HCT116 (cell line): ENCODE measurements at regions not wholly inside any gene's neighbourhood (a gene's known extent, or its start where the extent isn't known, plus 50 kb on each side); places are given as distances from the start of the nearest gene placed in this dataset.

Experiments used
- ATAC-seq: fragments of 200-7000 bp; cut with Tn5 transposase; 2 replicates; pipeline ENCODE4 v1.9.1; 2020; ENCODE audit warnings: mild to moderate bottlenecking, moderate library complexity
- BruUV-seq: library from RNA; stranded (reverse); fragments of 400-500 nt; replicated peaks from 2 replicates; lab custom pipeline; 2021; lab: Mats Ljungman, UMichigan
- CTCF ChIA-PET: fragments of 300-600 bp; sonication (Branson Sonifier 250); formaldehyde crosslinking; loops from one replicate; lab custom pipeline; 2021; ENCODE audit warnings: antibody characterized with exemption; lab: Charles Lee
- POLR2A ChIA-PET: fragments of 300-600, 350-600 bp; sonication (Branson Sonifier 250); formaldehyde crosslinking; loops from one replicate; lab custom pipeline; 2021; ENCODE audit warnings: antibody characterized with exemption; lab: Charles Lee
- RAD21 ChIA-PET, 2 experiments: fragments of 300-600 bp; sonication (Branson Sonifier 250); formaldehyde crosslinking; loops; one replicate each; lab custom pipeline; 2023; ENCODE audit warnings: low total read pairs in 2 of 2; ENCODE audit not compliant: uncharacterized antibody in 2 of 2, unreplicated experiment in 2 of 2, low non-redundant PET in 1 of 2; lab: Charles Lee
- DNase-seq: peaks from one replicate; pipeline ENCODE4 v3.0.0-alpha.2; 2010; ENCODE audit warnings: low read depth, low spot score
- H2AFZ ChIP-seq: fragments of 200-600 bp; shearing (Covaris generic), sonication (generic); 2 replicates; pipeline ENCODE4 v1.6.1; 2017; ENCODE audit warnings: low read depth, mixed run types, mixed read lengths, antibody characterized with exemption, low read length; ENCODE audit not compliant: poor library complexity, severe bottlenecking
- H3K27ac ChIP-seq: 2 replicates; pipeline ENCODE4 v1.5.1; 2012; ENCODE audit warnings: low read depth, low read length
- H3K27me3 ChIP-seq: fragments of 200-600 bp; sonication (generic); 2 replicates; pipeline ENCODE4 v1.6.1; 2016; ENCODE audit warnings: mixed run types, low read length, mixed read lengths; ENCODE audit not compliant: insufficient read depth
- H3K36me3 ChIP-seq, 2 experiments: fragments of 200-500 bp in 1 of 2; fragments of 200-600 bp in 1 of 2; sonication (Bioruptor generic) in 1 of 2; sonication (generic) in 1 of 2; 2 replicates each; pipeline versions ENCODE4 v1.5.1 to v1.6.1; 2014 to 2016; ENCODE audit warnings: low read length in 2 of 2, inconsistent platforms in 1 of 2, mixed read lengths in 1 of 2, mixed run types in 1 of 2; ENCODE audit not compliant: insufficient read depth in 2 of 2, control insufficient read depth in 1 of 2
- H3K4me1 ChIP-seq, 2 experiments: fragments of 200-600 bp in 1 of 2; sonication (generic) in 1 of 2; 2 replicates each; pipeline versions ENCODE4 v1.5.1 to v1.6.1; 2012 to 2017; ENCODE audit warnings: low read length in 2 of 2, inconsistent platforms in 1 of 2, mild to moderate bottlenecking in 1 of 2, mixed read lengths in 1 of 2, mixed run types in 1 of 2, moderate library complexity in 1 of 2; ENCODE audit not compliant: insufficient read depth in 2 of 2, control insufficient read depth in 1 of 2
- H3K4me2 ChIP-seq: fragments of 200-600 bp; sonication (generic); 2 replicates; pipeline ENCODE4 v1.6.1; 2017; ENCODE audit warnings: mixed run types, low read length, mixed read lengths
- H3K4me3 ChIP-seq, 2 experiments: fragments of 200-600 bp in 1 of 2; sonication (generic) in 1 of 2; replicated peaks in 1 of 2; 2 replicates each; pipeline ENCODE4 v1.5.1; 2011 to 2016; ENCODE audit warnings: low read length in 2 of 2, control low read depth in 1 of 2, low read depth in 1 of 2, mild to moderate bottlenecking in 1 of 2, mixed read lengths in 1 of 2, mixed run types in 1 of 2
- H3K79me2 ChIP-seq: fragments of 200-600 bp; sonication (generic); 2 replicates; pipeline ENCODE4 v1.6.1; 2017; ENCODE audit warnings: mild to moderate bottlenecking, mixed run types, low read length, moderate library complexity, mixed read lengths; ENCODE audit not compliant: insufficient read depth
- H3K9ac ChIP-seq: fragments of 200-600 bp; sonication (generic); 2 replicates; pipeline ENCODE4 v1.6.1; 2016; ENCODE audit warnings: low read length, mixed read lengths
- H3K9me2 ChIP-seq: fragments of 200-600 bp; sonication (generic), shearing (Covaris generic); 2 replicates; pipeline ENCODE4 v1.6.1; 2017; ENCODE audit warnings: mixed run types, mild to moderate bottlenecking, moderate library complexity; ENCODE audit not compliant: insufficient read depth
- H3K9me3 ChIP-seq, 2 experiments: fragments of 200-500 bp in 1 of 2; fragments of 200-600 bp in 1 of 2; sonication (Bioruptor generic) in 1 of 2; sonication (generic) in 1 of 2; 2 replicates each; pipeline ENCODE4 v1.6.1; 2014 to 2017; ENCODE audit warnings: low read length in 2 of 2, mixed read lengths in 2 of 2, inconsistent platforms in 1 of 2, low read depth in 1 of 2, mild to moderate bottlenecking in 1 of 2, mixed run types in 1 of 2, moderate library complexity in 1 of 2; ENCODE audit not compliant: control insufficient read depth in 1 of 2, insufficient read depth in 1 of 2
- H4K20me1 ChIP-seq: fragments of 200-600 bp; sonication (generic), shearing (Covaris generic); 2 replicates; pipeline ENCODE4 v1.6.1; 2017; ENCODE audit warnings: mixed run types, mild to moderate bottlenecking, moderate library complexity; ENCODE audit not compliant: insufficient read depth
- CEBPB ChIP-seq: IDR thresholded peaks from 2 replicates; pipeline ENCODE4 v1.6.1; 2012; ENCODE audit warnings: low read depth
- EGR1 ChIP-seq: IDR thresholded peaks from 2 replicates; pipeline ENCODE4 v1.6.1; 2012; ENCODE audit warnings: low read depth
- EZH2 ChIP-seq: fragments of 200-600 bp; sonication (generic); IDR thresholded peaks from 2 replicates; pipeline ENCODE4 v1.6.1; 2017; ENCODE audit warnings: antibody characterized with exemption, mixed run types
- EZH2phosphoT487 ChIP-seq: fragments of 200-600 bp; IDR thresholded peaks from 2 replicates; pipeline ENCODE4 v1.6.1; 2018; ENCODE audit warnings: antibody characterized with exemption, borderline replicate concordance
- FOSL1 ChIP-seq: IDR thresholded peaks from 2 replicates; pipeline ENCODE4 v1.6.1; 2012; ENCODE audit warnings: low read depth
- SIN3A ChIP-seq: IDR thresholded peaks from 2 replicates; pipeline ENCODE4 v1.6.1; 2012; ENCODE audit warnings: low read depth
- SRF ChIP-seq: IDR thresholded peaks from 2 replicates; pipeline ENCODE4 v1.6.1; 2012; ENCODE audit warnings: low read depth
- ZFX ChIP-seq: fragments of 450-650 bp; IDR thresholded peaks from 2 replicates; pipeline ENCODE4 v1.6.1; 2017
- intact Hi-C: fragments of 100-400 bp; cut with micrococcal nuclease; formaldehyde crosslinking; loops from 2 replicates; pipeline ENCODE4 v1.10.0; 2022
- TF ChIP-seq, protein P1 (sequence below): IDR thresholded peaks from 2 replicates; pipeline ENCODE4 v1.6.1; 2012; ENCODE audit warnings: low read depth
- TF ChIP-seq, protein P2 (sequence below), 3 experiments: fragments of 200-600 bp in 1 of 3; sonication (generic) in 1 of 3; IDR thresholded peaks in 2 of 3; conservative IDR thresholded peaks in 1 of 3; 2 replicates each; pipeline ENCODE4 v1.5.1; 2012 to 2017; ENCODE audit warnings: low read depth in 2 of 3, low read length in 2 of 3, antibody characterized with exemption in 1 of 3, borderline replicate concordance in 1 of 3, control low read depth in 1 of 3, mild to moderate bottlenecking in 1 of 3, mixed read lengths in 1 of 3, mixed run types in 1 of 3, moderate library complexity in 1 of 3; ENCODE audit not compliant: insufficient read depth in 1 of 3
- TF ChIP-seq, protein P3 (sequence below): IDR thresholded peaks from 2 replicates; pipeline ENCODE4 v1.6.1; 2011; ENCODE audit warnings: mild to moderate bottlenecking, low read length, moderate library complexity; ENCODE audit not compliant: insufficient replicate concordance; ENCODE audit errors: extremely low read depth
- TF ChIP-seq, protein P4 (sequence below): IDR thresholded peaks from 2 replicates; pipeline ENCODE4 v1.6.1; 2012

DNA sequence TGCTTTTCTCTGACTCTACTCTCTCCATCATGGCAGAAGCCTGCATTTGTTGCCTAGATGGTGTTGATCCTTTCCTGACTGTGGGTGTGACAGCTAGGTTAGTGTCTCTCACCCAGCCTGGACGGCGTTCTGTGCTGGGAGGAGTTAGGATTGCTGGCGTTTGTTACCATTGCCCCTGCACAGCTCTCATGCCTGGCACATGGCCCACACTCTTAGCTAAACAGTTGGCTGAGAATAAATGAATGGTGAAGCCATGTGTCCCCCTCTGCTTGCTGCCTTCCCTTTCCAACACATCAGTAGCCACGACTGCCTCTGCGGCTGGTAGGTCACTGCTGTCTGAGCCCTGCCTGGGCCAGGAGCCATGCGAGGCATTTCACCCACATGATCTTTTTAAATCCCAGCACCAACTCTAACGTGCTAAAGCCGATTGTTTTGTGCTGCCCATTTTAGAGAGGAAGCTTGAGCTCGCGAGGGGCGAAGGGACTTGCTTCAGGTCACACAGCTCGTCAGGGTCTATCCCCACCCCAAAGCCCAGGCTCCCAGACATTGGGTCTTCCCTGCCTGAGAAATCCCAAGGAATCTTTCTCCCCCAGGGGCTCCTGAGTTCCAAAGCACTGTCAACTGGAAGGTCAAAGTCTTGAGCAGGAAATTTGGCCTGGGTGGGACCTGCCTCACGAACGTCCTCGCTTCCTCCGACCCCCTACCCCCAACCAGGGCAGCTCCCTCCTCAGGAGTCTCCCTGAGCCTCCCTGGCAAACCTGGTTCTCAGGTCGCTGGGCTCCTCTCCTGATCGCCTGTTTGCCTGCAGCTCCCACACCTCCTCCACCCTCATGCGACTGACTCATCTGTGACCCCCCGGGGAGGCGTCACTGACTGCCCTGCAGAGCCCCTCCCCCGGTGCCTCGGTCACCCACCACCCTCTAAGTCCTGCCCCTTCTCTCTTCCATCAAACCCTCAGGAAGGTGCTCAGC, 271.7 kb upstream of the C1orf174 start:
- Histone ChIP-seq H3K9me2 (no peaks in the 10 kb centered on the region), H3K79me2 (no peaks in the 10 kb centered on the region), H3K4me3 (no peak overlapping the region), H3K27ac (no peak overlapping the region), H3K4me1 (no peaks in the 10 kb centered on the region), H3K4me2 (no peak overlapping the region), H3K9me3 (no peaks in the 10 kb centered on the region), H3K36me3 (no peaks in the 10 kb centered on the region), H2AFZ (no peak overlapping the region), H4K20me1 (no peaks in the 10 kb centered on the region), H3K9ac (no peak overlapping the region), H3K27me3 (peaks cover 30% of the 10 kb centered on the region)
- ChIA-PET CTCF (no interaction called here), POLR2A (no interaction called here), RAD21 (no interaction called here)
- TF ChIP-seq, protein P1, sequence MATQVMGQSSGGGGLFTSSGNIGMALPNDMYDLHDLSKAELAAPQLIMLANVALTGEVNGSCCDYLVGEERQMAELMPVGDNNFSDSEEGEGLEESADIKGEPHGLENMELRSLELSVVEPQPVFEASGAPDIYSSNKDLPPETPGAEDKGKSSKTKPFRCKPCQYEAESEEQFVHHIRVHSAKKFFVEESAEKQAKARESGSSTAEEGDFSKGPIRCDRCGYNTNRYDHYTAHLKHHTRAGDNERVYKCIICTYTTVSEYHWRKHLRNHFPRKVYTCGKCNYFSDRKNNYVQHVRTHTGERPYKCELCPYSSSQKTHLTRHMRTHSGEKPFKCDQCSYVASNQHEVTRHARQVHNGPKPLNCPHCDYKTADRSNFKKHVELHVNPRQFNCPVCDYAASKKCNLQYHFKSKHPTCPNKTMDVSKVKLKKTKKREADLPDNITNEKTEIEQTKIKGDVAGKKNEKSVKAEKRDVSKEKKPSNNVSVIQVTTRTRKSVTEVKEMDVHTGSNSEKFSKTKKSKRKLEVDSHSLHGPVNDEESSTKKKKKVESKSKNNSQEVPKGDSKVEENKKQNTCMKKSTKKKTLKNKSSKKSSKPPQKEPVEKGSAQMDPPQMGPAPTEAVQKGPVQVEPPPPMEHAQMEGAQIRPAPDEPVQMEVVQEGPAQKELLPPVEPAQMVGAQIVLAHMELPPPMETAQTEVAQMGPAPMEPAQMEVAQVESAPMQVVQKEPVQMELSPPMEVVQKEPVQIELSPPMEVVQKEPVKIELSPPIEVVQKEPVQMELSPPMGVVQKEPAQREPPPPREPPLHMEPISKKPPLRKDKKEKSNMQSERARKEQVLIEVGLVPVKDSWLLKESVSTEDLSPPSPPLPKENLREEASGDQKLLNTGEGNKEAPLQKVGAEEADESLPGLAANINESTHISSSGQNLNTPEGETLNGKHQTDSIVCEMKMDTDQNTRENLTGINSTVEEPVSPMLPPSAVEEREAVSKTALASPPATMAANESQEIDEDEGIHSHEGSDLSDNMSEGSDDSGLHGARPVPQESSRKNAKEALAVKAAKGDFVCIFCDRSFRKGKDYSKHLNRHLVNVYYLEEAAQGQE = no peak
- TF ChIP-seq, protein P2, sequence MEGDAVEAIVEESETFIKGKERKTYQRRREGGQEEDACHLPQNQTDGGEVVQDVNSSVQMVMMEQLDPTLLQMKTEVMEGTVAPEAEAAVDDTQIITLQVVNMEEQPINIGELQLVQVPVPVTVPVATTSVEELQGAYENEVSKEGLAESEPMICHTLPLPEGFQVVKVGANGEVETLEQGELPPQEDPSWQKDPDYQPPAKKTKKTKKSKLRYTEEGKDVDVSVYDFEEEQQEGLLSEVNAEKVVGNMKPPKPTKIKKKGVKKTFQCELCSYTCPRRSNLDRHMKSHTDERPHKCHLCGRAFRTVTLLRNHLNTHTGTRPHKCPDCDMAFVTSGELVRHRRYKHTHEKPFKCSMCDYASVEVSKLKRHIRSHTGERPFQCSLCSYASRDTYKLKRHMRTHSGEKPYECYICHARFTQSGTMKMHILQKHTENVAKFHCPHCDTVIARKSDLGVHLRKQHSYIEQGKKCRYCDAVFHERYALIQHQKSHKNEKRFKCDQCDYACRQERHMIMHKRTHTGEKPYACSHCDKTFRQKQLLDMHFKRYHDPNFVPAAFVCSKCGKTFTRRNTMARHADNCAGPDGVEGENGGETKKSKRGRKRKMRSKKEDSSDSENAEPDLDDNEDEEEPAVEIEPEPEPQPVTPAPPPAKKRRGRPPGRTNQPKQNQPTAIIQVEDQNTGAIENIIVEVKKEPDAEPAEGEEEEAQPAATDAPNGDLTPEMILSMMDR (IDR thresholded peaks at IDR 0.05 in 2 of 3, conservative IDR thresholded peaks at IDR 0.05 in 1 of 3; ENCODE audit: borderline replicate concordance in 1 of 3, insufficient read depth in 1 of 3, low read depth in 2 of 3, low read length in 2 of 3) = no peak
- TF ChIP-seq CEBPB (no peak), ZFX (no peak), FOSL1 (no peak), EZH2phosphoT487 (no peak), SIN3A (no peak), EGR1 (no peak), SRF (no peak), EZH2 (no peak)
- TF ChIP-seq, protein P3, sequence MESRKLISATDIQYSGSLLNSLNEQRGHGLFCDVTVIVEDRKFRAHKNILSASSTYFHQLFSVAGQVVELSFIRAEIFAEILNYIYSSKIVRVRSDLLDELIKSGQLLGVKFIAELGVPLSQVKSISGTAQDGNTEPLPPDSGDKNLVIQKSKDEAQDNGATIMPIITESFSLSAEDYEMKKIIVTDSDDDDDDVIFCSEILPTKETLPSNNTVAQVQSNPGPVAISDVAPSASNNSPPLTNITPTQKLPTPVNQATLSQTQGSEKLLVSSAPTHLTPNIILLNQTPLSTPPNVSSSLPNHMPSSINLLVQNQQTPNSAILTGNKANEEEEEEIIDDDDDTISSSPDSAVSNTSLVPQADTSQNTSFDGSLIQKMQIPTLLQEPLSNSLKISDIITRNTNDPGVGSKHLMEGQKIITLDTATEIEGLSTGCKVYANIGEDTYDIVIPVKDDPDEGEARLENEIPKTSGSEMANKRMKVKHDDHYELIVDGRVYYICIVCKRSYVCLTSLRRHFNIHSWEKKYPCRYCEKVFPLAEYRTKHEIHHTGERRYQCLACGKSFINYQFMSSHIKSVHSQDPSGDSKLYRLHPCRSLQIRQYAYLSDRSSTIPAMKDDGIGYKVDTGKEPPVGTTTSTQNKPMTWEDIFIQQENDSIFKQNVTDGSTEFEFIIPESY = no peak
- TF ChIP-seq, protein P4, sequence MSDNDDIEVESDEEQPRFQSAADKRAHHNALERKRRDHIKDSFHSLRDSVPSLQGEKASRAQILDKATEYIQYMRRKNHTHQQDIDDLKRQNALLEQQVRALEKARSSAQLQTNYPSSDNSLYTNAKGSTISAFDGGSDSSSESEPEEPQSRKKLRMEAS = no peak
- DNase-seq (no peak), ATAC-seq (no peak)
- intact Hi-C loops = no loop called here
- BruUV-seq = no TSS peak
